Activated CD4-positive, alpha-beta T cell treated with anti-CD3 and anti-CD28 coated beads for 36 hours (primary cell): ENCODE measurements at regions not wholly inside any gene's neighbourhood (a gene's known extent, or its start where the extent isn't known, plus 50 kb on each side); places are given as distances from the start of the nearest gene placed in this dataset.

ENCODE experiments used
- ATAC-seq: fragments of 200-7000 bp; cut with Tn5 transposase; one replicate; pipeline ENCODE4 v1.10.0; 2021; ENCODE audit warnings: mild to moderate bottlenecking, moderate library complexity
- CTCF ChIA-PET: fragments of 350-600 bp; sonication (Branson Sonifier 250); formaldehyde crosslinking; loops from one replicate; lab custom pipeline; 2021; ENCODE audit warnings: antibody characterized with exemption; lab: Charles Lee
- POLR2A ChIA-PET: fragments of 350-600 bp; sonication (Branson Sonifier 250); formaldehyde crosslinking; loops from one replicate; lab custom pipeline; 2021; ENCODE audit warnings: antibody characterized with exemption, inconsistent platforms; lab: Charles Lee
- DNase-seq: peaks from one replicate; pipeline ENCODE4 v3.0.0-alpha.2; 2020
- H3K27ac Mint-ChIP-seq: one replicate; pipeline ENCODE4 v1.8.0; 2021; ENCODE audit warnings: mixed read lengths
- H3K27me3 Mint-ChIP-seq: one replicate; pipeline ENCODE4 v1.8.0; 2021; ENCODE audit warnings: mixed read lengths
- H3K36me3 Mint-ChIP-seq: one replicate; pipeline ENCODE4 v1.8.0; 2021; ENCODE audit warnings: low read depth, mixed read lengths
- H3K4me1 Mint-ChIP-seq: one replicate; pipeline ENCODE4 v1.8.0; 2021; ENCODE audit warnings: mixed read lengths
- H3K4me3 Mint-ChIP-seq: one replicate; pipeline ENCODE4 v1.8.0; 2021; ENCODE audit warnings: mild to moderate bottlenecking, moderate library complexity, mixed read lengths
- H3K9me3 Mint-ChIP-seq: one replicate; pipeline ENCODE4 v1.8.0; 2021; ENCODE audit warnings: low read depth, mixed read lengths
- intact Hi-C, 2 experiments: fragments of 100-400 bp; cut with DNase I in 1 of 2; cut with micrococcal nuclease in 1 of 2; formaldehyde crosslinking; loops; one replicate each; pipeline versions ENCODE4 v1.14.2 to v1.15.1; 2022 to 2024; cut with DNase I, micrococcal nuclease

DNA sequence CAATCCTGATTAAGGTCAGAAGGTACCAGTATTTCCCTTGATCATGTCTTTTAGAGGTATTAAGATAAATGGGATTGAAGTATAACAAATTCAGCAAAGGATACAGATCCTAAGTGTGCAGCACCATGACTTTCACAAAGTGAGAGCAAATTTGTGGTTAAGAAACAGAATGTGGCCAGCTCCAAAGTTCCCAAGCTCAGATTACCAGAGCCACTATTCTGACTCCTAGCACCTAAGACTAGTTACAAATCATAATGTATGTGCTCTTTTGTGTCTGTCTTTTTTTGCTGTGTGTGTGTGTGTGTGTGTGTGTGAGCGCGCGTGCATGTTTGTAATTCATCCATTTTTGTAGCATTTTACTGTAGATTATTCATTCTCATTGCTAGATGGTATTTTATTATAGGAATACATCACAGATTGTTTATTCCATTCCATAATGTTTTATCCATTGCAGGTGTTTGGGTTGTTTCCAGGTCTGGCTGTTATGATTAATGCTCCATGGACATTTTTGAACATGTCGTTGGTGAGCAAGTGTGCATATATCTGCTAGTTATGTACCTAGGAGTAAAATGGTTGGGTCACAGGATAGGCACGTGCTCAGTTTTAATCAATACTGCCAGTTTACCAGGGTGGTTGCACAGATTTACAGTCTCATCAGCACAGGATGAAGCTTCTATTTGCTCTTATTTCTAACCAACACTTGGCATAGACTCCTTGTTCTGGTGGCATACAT, 314.0 kb upstream of the JAG1 start:
- POLR2A ChIA-PET = no interaction called here

DNA sequence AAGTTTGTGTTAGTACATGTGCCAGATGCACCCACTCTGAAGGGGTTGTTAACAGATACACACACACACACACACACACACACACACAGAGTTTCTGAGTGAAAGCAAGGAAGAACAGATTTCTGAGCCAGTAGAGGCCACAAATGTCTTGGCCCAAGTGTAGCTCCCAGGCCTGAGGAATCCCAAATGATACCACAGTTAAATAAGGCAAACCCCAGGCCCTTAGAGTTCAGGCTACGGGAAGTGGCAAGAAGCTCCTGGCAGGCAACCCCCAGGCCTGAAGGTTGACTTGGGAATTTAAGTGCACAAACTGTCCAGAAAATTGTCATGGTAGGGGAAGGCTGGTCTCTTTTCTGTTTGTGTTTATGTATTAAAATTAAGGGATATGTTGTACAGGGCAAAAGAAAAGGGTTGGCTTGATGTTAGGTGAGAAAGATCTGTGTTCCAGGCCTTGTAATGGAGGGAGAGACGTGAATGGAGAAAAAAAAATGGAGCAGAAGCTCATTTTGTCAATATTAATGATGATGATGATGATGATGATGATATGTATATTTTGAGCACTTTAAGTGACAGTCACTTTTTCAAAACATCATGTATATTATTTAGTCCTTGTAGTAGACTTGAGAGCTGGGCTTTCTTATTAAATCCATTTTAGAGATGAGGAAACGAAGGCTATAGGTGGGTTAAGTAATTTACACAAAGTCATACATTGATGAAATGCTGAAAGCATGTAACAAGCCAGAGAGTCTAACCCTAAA, 317.0 kb upstream of the JAG1 start:
- POLR2A ChIA-PET = no interaction called here
- intact Hi-C loops = no loop called here
- H3K27ac Mint-ChIP-seq = no peak overlapping the region

More for the DNA sequence above, 314.0 kb upstream of the JAG1 start:
- intact Hi-C loops = no loop called here
- Mint-ChIP-seq H3K36me3 (no peaks in the 10 kb centered on the region), H3K4me1 (no peaks in the 10 kb centered on the region), H3K27me3 (peaks cover 2% of the 10 kb centered on the region), H3K4me3 (no peak overlapping the region), H3K9me3 (no peaks in the 10 kb centered on the region), H3K27ac (no peak overlapping the region)
- DNase-seq = no peak
- ATAC-seq = no peak
- CTCF ChIA-PET = no interaction called here

DNA sequence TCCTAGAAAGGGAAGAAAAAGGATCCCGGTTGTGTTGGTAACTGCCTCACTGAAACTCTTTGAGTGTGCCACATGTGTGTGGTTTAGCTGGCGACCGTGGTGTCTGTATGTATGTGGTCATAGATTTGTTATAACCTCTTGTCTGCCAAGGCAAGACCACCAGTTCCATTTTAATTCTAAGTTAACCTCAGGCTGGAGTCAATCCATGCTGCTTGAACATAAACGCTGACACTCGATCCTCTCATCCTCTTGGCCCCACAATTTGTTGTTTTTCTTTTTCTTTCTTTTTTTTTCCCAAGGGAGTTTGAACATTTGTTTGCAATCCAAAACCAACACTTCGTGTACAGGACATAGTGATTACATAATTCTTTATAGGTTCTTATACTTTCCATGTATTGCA, 318.9 kb upstream of the JAG1 start:
- intact Hi-C loops = no loop called here
- Mint-ChIP-seq H3K4me3 (no peak overlapping the region), H3K9me3 (peaks cover 2% of the 10 kb centered on the region), H3K27ac (no peak overlapping the region), H3K36me3 (no peaks in the 10 kb centered on the region), H3K4me1 (no peaks in the 10 kb centered on the region), H3K27me3 (peaks cover 2% of the 10 kb centered on the region)
- no peak for DNase-seq
- no peak for ATAC-seq
- ChIA-PET CTCF (no interaction called here), POLR2A (no interaction called here)

More for the DNA sequence above, 317.0 kb upstream of the JAG1 start:
- H3K36me3 Mint-ChIP-seq = no peaks in the 10 kb centered on the region
- DNase-seq (no peak), ATAC-seq (no peak)
- no peak overlapping the region for H3K4me3 Mint-ChIP-seq
- CTCF ChIA-PET = no interaction called here
- H3K4me1 Mint-ChIP-seq = no peaks in the 10 kb centered on the region
- peaks cover 2% of the 10 kb centered on the region for H3K27me3 Mint-ChIP-seq
- peaks cover 2% of the 10 kb centered on the region for H3K9me3 Mint-ChIP-seq

DNA sequence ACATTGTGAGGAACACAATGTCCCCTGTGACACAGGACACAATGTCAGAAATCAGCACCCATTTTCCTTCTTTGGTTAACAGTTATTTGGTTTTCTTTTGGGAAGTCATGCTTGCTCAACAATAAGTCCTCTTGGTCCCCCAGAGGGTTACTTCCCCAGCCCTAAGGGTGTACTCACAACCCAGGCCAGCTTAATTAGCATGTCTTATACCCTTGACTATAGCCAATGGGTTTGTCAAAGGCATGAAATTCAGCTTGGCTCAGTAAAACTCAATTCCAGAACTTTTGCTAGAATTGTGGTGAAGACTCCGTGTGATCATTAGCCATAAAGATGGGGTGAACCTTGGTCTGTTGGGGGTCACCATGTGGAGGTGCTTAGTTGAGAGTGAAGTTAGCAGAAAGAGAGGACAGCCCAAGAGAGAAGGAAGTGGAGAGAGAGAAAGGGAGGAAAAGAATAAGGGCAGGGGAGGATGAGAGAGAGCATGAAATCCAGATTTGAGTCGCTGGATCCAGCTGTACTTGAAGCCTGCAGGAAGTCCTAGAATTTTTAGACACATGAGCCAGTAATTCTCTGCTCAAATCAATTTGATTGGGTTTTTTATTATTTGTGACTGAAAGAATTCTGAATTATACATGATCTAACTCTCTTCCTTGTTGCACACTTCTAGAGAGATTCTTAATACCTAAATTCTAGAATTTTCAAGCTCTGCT, 321.3 kb upstream of the JAG1 start:
- H3K27ac Mint-ChIP-seq = no peak overlapping the region
- H3K9me3 Mint-ChIP-seq = peaks cover 2% of the 10 kb centered on the region
- CTCF ChIA-PET = no interaction called here
- no peak for ATAC-seq
- no peak overlapping the region for H3K4me3 Mint-ChIP-seq
- H3K27me3 Mint-ChIP-seq = no peaks in the 10 kb centered on the region
- DNase-seq = no peak
- no peaks in the 10 kb centered on the region for H3K4me1 Mint-ChIP-seq
- no peaks in the 10 kb centered on the region for H3K36me3 Mint-ChIP-seq
- intact Hi-C loops = no loop called here
- POLR2A ChIA-PET = no interaction called here

DNA sequence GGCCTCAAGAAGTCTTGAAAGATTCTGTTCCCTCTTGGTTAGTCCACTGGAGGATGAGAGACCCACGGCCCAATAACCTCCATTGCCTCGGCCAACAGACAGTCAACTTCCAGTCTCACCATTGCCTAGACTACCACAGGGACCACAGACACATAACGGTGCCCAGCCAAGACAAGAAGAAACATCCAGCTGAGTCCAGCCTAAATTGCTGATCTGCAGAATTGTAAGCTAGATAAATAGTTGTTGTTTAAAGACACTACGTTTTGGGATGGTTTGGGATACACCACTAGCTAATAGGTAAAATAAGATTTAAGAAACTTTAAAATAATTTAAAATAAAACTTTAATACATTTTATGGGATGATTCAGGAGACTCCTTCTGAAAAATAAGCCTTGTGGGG, 324.7 kb upstream of the JAG1 start:
- ChIA-PET POLR2A (no interaction called here), CTCF (no interaction called here)
- H3K4me1 Mint-ChIP-seq = no peaks in the 10 kb centered on the region
- DNase-seq = no peak
- intact Hi-C loops = no loop called here
- H3K36me3 Mint-ChIP-seq = no peaks in the 10 kb centered on the region
- H3K9me3 Mint-ChIP-seq = peaks cover 2% of the 10 kb centered on the region
- no peaks in the 10 kb centered on the region for H3K27me3 Mint-ChIP-seq
- no peak overlapping the region for H3K27ac Mint-ChIP-seq
- no peak for ATAC-seq
- no peak overlapping the region for H3K4me3 Mint-ChIP-seq

DNA sequence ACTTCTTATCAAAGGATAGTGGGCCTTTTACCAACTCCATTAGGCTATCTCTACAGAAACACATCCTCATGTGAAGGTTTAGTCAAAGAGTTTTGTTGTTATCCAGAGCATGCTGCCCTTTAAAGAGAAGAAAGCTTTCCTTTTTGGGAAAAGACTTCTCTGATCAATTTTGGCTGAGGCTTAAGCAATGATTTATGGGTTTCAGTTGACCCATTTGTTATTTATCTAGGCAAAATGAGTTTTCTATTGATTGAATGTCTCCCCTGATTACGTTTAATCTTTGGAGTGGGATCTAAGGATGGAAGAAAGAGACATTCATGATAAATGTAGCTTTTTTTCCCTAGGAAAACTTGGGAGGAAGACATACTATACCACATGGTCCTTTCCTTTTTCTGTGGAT, 326.6 kb upstream of the JAG1 start:
- H3K27me3 Mint-ChIP-seq = no peaks in the 10 kb centered on the region
- H3K4me1 Mint-ChIP-seq = no peaks in the 10 kb centered on the region
- intact Hi-C loops = no loop called here
- no peaks in the 10 kb centered on the region for H3K9me3 Mint-ChIP-seq
- no peak overlapping the region for H3K27ac Mint-ChIP-seq
- DNase-seq (no peak), ATAC-seq (no peak)
- ChIA-PET CTCF (no interaction called here), POLR2A (no interaction called here)
- H3K36me3 Mint-ChIP-seq = no peaks in the 10 kb centered on the region
- H3K4me3 Mint-ChIP-seq = no peak overlapping the region

DNA sequence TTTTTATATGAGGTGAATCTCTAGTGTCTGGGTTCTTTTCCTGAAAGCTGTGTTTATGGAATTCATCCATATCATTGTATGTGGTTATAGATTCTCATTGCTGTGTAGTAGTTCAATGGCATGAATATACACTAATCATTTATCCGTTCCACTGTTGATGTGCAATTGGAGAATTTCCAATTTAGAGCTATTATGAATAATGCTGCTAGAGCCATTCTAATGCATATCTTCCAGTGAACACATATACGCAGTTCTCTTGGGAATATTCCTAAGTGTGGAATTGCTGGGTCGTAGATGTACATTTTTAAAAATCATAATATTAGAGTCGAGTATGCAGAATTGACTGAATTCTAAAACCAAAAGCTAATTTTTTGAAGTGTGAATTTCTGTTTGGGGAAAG, 327.5 kb upstream of the JAG1 start:
- H3K9me3 Mint-ChIP-seq = peaks cover 1% of the 10 kb centered on the region
- H3K27ac Mint-ChIP-seq = no peak overlapping the region
- no peak for ATAC-seq
- no peak overlapping the region for H3K4me3 Mint-ChIP-seq
- no peaks in the 10 kb centered on the region for H3K36me3 Mint-ChIP-seq
- no peak for DNase-seq
- H3K27me3 Mint-ChIP-seq = peaks cover under 1% of the 10 kb centered on the region
- ChIA-PET CTCF (no interaction called here), POLR2A (no interaction called here)
- intact Hi-C loops = no loop called here
- no peaks in the 10 kb centered on the region for H3K4me1 Mint-ChIP-seq

DNA sequence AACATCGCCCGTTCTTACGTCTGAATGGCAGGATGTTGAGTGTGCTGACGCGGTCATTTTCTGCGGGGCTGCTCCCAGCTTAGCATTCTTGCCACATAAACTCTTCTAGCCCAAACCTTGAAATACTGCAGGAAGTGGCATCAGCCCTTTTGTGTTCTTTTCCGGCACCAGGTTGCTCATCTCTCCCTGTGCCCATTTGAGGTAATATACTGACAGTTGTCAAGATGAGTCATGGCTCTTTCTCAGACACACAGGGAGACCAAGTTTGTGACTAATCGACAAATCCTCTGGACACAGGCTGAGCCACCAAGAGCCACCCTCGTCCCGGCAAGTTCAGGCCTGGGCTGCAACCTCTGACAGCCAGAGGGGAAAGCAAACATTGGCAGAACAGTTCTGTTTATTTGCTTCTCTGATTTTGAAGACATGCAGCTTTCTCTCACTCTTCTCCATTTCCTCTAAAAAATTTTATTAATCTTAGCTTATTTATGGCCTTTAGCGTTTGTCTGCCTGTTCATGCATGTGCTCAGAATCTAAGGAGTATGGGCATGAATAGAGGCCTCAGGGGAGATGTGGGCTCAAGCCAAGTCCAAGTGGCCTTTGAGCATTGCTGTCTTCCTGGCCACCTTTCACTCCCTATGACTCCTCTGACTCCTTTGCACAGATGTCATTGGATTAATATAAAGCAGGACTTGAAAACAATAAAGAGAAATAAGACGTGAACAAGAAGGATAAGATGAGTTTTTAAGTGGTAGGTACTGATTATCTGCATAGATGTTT, 328.2 kb upstream of the JAG1 start:
- no peak overlapping the region for H3K27ac Mint-ChIP-seq
- H3K4me3 Mint-ChIP-seq = no peak overlapping the region
- DNase-seq (no peak), ATAC-seq (no peak)
- H3K9me3 Mint-ChIP-seq = peaks cover 4% of the 10 kb centered on the region
- H3K27me3 Mint-ChIP-seq = peaks cover 2% of the 10 kb centered on the region
- H3K4me1 Mint-ChIP-seq = no peaks in the 10 kb centered on the region
- CTCF ChIA-PET = no interaction called here
- intact Hi-C loops = no loop called here
- no peaks in the 10 kb centered on the region for H3K36me3 Mint-ChIP-seq
- POLR2A ChIA-PET = no interaction called here

DNA sequence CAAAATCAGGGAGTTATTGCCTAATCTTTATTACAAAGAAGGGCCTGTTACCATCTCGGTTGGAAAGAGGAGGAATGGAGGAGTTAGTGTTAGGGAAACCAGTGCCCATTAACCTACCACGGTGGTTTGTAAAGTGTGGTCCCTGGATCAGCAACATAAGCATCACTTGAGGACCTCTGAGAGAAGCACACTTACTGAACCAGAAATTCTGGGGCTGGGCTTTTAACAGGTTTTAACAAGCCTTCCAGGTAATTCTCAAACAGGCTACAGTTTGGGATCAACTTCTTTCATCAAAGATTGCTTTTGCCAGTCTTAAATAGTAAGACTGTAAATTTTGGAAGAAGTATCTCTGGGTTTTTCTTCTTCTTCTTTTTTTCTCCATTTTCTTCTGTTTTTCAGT, 329.5 kb upstream of the JAG1 start:
- intact Hi-C loops = no loop called here
- Mint-ChIP-seq H3K36me3 (no peaks in the 10 kb centered on the region), H3K9me3 (peaks cover 4% of the 10 kb centered on the region), H3K4me3 (no peak overlapping the region), H3K4me1 (no peaks in the 10 kb centered on the region), H3K27ac (no peak overlapping the region), H3K27me3 (peaks cover 2% of the 10 kb centered on the region)
- ATAC-seq (no peak), DNase-seq (no peak)
- CTCF ChIA-PET = no interaction called here
- POLR2A ChIA-PET = no interaction called here

DNA sequence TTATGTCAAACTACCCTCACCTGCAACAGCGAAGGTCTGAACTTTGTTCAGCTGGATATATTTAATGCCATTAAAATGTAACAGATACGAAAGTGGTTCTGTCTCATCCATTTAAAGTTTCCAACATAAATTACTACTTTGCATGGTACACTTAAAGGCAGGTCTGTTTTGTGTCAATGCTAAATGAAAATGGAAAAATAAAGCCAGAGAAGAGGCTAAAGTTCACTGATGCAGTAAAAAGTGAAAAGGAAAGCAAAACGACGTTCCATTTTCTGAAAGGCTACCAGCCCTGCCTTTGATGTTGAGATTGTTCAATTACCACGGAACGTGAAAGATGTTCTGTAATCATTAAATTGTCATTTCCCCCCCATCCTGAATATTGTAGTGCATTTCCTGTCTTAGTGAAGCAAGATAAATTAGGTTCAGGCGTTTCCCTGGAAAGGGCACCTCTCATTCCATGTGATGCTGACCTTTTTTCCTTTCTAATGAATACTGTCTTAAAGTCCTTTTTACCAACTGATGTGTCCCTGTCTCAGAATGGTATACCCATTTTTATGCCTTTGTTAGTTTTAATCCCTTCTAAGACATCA, 334.7 kb upstream of the JAG1 start:
- ChIA-PET POLR2A (no interaction called here), CTCF (no interaction called here)
- Mint-ChIP-seq H3K4me1 (no peaks in the 10 kb centered on the region), H3K27me3 (peaks cover 2% of the 10 kb centered on the region), H3K9me3 (peaks cover 4% of the 10 kb centered on the region), H3K36me3 (no peaks in the 10 kb centered on the region), H3K27ac (no peak overlapping the region), H3K4me3 (no peak overlapping the region)
- DNase-seq (no peak), ATAC-seq (no peak)
- intact Hi-C loops = no loop called here

DNA sequence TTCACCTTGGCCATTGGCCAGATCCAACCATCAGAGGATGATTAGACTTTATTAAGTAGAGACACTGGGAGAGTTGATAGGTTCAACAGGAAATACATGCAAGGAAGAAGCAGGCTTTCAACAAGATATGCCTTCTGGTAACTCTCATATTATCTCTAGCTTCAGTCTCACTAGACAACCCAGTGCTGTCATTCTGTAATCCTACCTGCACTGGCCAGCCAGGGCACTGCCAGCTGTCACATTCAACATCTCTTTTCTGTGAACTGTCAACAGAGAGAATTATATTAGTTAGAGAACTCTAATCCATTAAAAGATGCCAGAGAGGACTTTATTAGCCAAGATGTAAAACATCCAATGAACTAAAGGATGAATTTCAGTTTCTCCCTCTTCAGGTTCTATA, 337.9 kb upstream of the JAG1 start:
- H3K4me3 Mint-ChIP-seq = no peak overlapping the region
- intact Hi-C loops = no loop called here
- CTCF ChIA-PET = no interaction called here

More for the DNA sequence above, 337.9 kb upstream of the JAG1 start:
- H3K27ac Mint-ChIP-seq = no peak overlapping the region
- no peaks in the 10 kb centered on the region for H3K27me3 Mint-ChIP-seq
- no peaks in the 10 kb centered on the region for H3K9me3 Mint-ChIP-seq
- ATAC-seq (no peak), DNase-seq (no peak)
- no peaks in the 10 kb centered on the region for H3K36me3 Mint-ChIP-seq
- POLR2A ChIA-PET = no interaction called here
- H3K4me1 Mint-ChIP-seq = no peaks in the 10 kb centered on the region
